ENCODE measurements at regions not wholly inside any gene's neighbourhood (a gene's known extent, or its start where the extent isn't known, plus 50 kb on each side); places are given as distances from the start of the nearest gene placed in this dataset.

DNA sequence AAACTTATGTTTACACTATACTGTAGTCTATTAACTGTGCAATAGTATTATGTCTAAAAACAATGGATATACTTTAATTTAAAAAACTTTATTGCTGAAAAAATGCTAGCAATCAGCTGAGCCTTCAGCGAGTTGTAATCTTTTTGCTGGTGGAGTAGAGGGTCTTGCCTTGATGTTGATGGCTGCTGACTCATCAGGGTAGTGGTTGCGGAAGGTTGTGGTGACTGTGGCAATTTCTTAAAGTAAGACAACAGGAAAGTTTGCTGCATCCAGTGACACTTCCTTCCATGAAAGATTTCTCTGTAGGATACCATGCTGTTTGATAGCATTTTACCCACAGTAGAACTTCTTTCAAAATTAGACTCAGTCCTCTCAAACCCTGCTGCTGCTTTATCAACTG, 234.7 kb upstream of the CSF3R start (continued):
- no peak for TF ChIP-seq EGR1 (IDR thresholded peaks at IDR 0.05; ENCODE audit: borderline replicate concordance, low read depth, low read length)

All from H1 (cell line).